ENCODE measurements at regions not wholly inside any gene's neighbourhood (a gene's known extent, or its start where the extent isn't known, plus 50 kb on each side); places are given as distances from the start of the nearest gene placed in this dataset.

DNA sequence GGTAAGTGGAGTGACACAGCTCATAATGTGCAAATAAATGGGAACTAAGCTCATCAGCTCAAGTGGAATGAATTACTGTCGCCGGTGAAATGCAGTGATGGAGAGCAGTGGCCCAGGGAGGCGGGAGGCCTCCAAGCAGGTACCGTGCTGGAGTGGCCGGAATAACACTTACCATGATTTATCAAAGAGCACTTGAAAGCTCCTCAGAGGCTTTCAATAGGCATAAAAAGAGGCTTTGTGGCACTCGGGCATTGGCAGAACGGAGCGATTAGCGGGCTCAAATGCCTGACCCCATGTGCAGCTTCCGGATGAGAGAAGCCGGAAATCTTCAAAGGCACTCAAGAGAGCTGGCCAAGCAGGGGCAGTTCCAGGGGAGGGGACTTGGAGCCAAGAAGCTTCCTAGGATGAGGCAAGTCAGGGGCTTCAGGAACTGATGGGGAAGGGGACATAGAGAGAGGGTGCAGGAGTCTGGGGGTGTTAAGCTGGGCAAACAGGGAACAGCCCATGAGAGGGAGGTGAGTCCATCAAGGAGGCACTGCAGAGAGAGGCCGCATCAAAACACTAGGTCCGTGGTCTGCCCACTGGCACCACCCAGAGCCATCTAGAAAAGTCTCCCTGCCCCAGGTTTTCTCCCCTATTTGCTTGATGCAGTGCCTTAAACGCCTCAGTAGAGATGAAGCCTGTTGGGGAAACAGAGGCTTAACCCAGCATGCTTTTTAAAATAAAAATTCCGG, 144.0 kb upstream of the IRX6 start:
- no peaks in the 10 kb centered on the region for H3K4me1 ChIP-seq (ENCODE audit: control insufficient read depth, insufficient read depth, low read length)
- no peak overlapping the region for H3K27ac ChIP-seq (ENCODE audit: low read length)
- H3K27me3 ChIP-seq (ENCODE audit: control insufficient read depth, insufficient read depth) = no peaks in the 10 kb centered on the region
- DNase-seq = no peak
- ATAC-seq = no peak
- no peak overlapping the region for H3K4me3 ChIP-seq (ENCODE audit: low read length)
- intact Hi-C loops (cut with DNase I) = no loop called here
- H3K9me3 ChIP-seq (ENCODE audit: control insufficient read depth, low read length) = no peaks in the 10 kb centered on the region
- 77% methylated on average over 15 of the region's 15 CpGs for WGBS

DNA sequence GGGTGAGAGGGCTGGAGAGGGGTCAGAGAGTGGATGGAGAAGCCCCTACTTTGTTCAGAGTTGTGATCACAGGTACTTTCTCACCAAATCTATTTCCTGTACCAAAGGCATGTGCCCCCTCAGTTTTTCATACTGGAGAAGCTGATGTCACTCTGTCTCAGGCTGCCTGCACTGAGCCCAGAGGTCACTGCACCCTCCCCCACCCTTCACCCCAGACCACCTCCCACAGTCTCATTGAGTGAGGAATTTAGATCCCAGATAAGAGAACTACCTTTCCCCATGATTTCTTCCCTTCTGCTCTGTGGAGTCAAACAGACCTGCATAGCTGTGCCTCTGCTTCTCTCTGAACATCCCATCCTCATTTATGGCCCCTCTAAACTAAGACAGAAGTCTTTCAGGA, 140.0 kb upstream of the IRX6 start:
- DNase-seq = no peak
- no peak for ATAC-seq
- Histone ChIP-seq H3K27me3 (ENCODE audit: control insufficient read depth, insufficient read depth) (peaks cover 3% of the 10 kb centered on the region), H3K9me3 (ENCODE audit: control insufficient read depth, low read length) (no peaks in the 10 kb centered on the region), H3K4me1 (ENCODE audit: control insufficient read depth, insufficient read depth, low read length) (no peaks in the 10 kb centered on the region), H3K27ac (ENCODE audit: low read length) (no peak overlapping the region), H3K4me3 (ENCODE audit: low read length) (no peak overlapping the region)
- intact Hi-C loops (cut with DNase I) = no loop called here

DNA sequence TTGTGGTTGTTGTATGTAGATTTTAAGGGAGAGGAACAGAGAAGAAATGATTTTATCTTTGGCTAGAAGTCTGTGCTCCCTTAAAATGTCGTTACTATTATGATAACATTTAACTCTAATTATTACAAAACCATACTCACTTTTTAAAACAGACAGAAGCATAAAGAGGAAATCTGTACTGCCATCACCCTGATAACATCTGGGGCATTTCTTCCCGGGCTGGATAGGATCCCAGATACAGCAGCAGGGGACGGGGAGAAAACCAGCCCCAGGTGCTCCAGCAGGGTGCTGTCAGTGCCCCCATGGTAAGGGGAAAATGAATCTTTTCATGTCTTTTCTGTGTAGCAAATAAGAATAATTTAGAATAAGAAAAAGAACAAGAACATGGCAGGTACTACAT, 139.4 kb upstream of the IRX6 start:
- no peaks in the 10 kb centered on the region for H3K4me1 ChIP-seq (ENCODE audit: control insufficient read depth, insufficient read depth, low read length)
- WGBS = 21% methylated on average over 3 of the region's 3 CpGs
- intact Hi-C loops (cut with DNase I) = no loop called here
- no peaks in the 10 kb centered on the region for H3K9me3 ChIP-seq (ENCODE audit: control insufficient read depth, low read length)
- peaks cover 3% of the 10 kb centered on the region for H3K27me3 ChIP-seq (ENCODE audit: control insufficient read depth, insufficient read depth)
- no peak overlapping the region for H3K4me3 ChIP-seq (ENCODE audit: low read length)
- ATAC-seq (no peak), DNase-seq (no peak)
- no peak overlapping the region for H3K27ac ChIP-seq (ENCODE audit: low read length)

DNA sequence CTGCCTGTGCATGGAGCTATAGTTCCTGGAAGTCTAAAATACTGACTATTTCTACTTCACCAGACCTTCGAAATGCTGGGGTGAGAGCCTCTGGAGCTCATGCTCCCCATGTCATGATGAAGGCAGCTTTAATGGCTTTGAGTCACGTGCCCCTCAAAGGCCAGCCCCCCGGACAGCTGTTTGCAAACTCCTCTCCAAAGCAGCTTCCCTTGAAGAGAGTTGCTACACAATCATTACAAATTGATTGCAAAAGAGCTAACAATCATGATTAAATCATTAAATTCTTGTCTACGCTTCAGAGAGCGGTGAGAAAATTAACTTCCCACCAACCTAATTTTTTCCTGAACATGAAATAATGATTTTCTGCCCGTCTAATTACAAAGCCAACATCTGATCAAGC, 134.8 kb upstream of the IRX6 start:
- intact Hi-C loops (cut with DNase I) = no loop called here
- DNase-seq (no peak), ATAC-seq (no peak)
- Histone ChIP-seq H3K4me1 (ENCODE audit: control insufficient read depth, insufficient read depth, low read length) (no peaks in the 10 kb centered on the region), H3K27ac (ENCODE audit: low read length) (no peak overlapping the region), H3K4me3 (ENCODE audit: low read length) (no peak overlapping the region), H3K27me3 (ENCODE audit: control insufficient read depth, insufficient read depth) (peaks cover 4% of the 10 kb centered on the region), H3K9me3 (ENCODE audit: control insufficient read depth, low read length) (no peaks in the 10 kb centered on the region)
- 54% methylated on average over 6 of the region's 6 CpGs for WGBS

DNA sequence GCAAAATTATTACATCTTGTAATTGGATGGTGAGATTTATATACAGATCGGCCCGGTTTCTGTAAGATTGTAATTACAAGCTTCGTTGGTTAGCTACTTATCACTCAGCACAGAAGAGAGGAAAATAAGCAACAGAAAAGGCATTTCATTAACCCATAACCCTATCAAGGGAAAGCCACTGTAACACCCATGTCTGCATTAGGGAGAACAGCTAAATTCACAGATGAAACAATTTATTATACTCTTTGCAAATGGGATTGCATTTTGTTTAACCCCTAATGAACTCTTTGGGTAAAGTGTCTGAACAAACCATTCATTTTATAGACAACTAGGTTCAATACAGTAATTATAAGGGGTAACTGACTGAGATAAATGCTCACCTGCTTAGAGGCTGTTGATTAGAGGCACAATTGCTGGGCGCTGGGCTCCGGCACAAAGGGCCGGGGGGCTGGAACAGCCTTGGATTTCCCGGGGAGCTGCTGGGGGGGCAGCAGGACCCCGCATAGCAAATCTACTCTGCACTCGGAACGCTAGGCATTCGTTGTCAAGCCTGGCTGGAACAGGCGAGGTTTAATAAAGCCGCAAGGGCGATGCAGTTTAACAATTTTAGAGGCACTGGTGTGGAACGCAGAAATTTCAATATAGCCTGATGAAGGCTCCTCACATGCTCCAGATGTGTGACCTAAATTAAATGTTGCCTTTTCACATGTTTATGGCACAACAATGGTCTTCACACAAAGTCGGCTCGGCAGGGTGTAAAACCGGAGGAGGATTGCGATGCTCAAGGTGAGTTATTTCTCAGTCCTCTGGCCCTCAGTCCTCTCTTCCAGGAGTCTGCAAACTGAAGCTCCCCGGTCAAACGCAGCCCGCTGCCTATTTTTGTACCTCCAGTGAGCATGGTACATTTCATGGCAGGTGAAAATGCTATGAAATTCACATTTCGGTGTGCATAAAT, 134.0 kb upstream of the IRX6 start:
- WGBS = 47% methylated on average over 23 of the region's 23 CpGs
- DNase-seq (no peak), ATAC-seq (no peak)
- Histone ChIP-seq H3K4me1 (ENCODE audit: control insufficient read depth, insufficient read depth, low read length) (no peaks in the 10 kb centered on the region), H3K27ac (ENCODE audit: low read length) (no peak overlapping the region), H3K27me3 (ENCODE audit: control insufficient read depth, insufficient read depth) (peaks cover 4% of the 10 kb centered on the region), H3K4me3 (ENCODE audit: low read length) (no peak overlapping the region), H3K9me3 (ENCODE audit: control insufficient read depth, low read length) (no peaks in the 10 kb centered on the region)
- intact Hi-C loops (cut with DNase I) = no loop called here

DNA sequence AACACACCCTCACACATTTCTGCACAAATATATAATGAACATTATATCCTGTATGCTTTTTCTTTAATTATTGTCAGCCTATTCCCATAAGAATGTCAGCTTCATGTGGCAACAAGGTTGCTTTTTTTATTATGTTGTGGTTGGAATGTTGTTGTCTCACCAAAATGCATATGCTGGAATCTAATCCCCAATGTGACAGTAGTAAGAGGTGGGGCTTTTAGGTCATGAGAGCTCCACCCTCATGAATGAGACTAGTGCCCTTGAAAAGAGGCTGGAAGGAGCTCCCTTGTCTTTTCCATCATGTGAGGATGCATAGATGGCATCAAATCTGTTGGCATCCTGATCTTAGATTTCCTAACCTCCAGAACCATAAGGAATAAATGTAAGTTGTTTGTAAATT, 131.3 kb upstream of the IRX6 start:
- H3K4me3 ChIP-seq (ENCODE audit: low read length) = no peak overlapping the region
- H3K9me3 ChIP-seq (ENCODE audit: control insufficient read depth, low read length) = no peaks in the 10 kb centered on the region
- intact Hi-C loops (cut with DNase I) = no loop called here
- DNase-seq = no peak
- no peaks in the 10 kb centered on the region for H3K4me1 ChIP-seq (ENCODE audit: control insufficient read depth, insufficient read depth, low read length)
- peaks cover 2% of the 10 kb centered on the region for H3K27me3 ChIP-seq (ENCODE audit: control insufficient read depth, insufficient read depth)
- no peak overlapping the region for H3K27ac ChIP-seq (ENCODE audit: low read length)
- ATAC-seq = no peak

DNA sequence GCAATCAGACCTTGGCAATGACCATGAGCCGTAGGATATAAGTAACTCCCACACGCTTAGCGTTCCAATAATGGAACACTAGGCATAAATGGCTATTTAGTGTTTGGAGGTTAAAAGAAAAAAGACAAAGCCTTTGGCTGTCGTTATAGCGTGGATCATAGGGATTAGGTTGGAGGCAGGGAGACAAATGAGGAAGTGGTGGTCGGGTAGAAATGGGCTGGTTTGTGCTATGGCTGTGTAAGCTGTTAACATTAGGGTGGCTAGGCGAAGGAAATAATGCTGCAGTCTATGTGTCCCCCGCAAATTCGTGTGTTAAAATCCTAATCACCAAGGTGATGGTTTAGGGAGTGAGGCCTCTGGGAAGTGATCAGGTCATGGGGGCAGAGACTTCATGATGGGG, 120.4 kb upstream of the IRX6 start:
- 76% methylated on average over 9 of the region's 9 CpGs for WGBS
- no peak for ATAC-seq
- no peak for DNase-seq
- no peaks in the 10 kb centered on the region for H3K27me3 ChIP-seq (ENCODE audit: control insufficient read depth, insufficient read depth)
- intact Hi-C loops (cut with DNase I) = no loop called here
- H3K4me1 ChIP-seq (ENCODE audit: control insufficient read depth, insufficient read depth, low read length) = no peaks in the 10 kb centered on the region
- no peaks in the 10 kb centered on the region for H3K9me3 ChIP-seq (ENCODE audit: control insufficient read depth, low read length)
- no peak overlapping the region for H3K27ac ChIP-seq (ENCODE audit: low read length)
- H3K4me3 ChIP-seq (ENCODE audit: low read length) = no peak overlapping the region

DNA sequence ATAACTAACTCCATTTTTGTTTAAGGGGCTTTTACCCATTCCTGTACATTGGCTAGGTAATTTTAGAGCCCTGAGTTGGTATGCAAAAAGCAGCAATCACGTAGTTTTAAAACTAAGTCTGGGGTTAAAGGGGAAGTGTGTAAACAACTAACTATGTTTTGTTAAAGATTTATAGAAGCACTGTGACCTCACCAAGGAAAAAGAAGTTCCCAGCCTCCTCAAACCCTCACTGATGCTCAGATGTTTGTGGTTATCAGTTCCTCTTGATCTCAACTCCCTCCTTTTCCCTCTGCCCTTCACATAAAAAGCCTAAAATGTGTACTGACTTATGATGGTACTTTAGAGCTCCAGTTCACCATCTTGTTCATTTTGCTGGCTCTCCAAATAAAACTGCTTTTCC, 119.9 kb upstream of the IRX6 start:
- H3K9me3 ChIP-seq (ENCODE audit: control insufficient read depth, low read length) = no peaks in the 10 kb centered on the region
- H3K4me3 ChIP-seq (ENCODE audit: low read length) = no peak overlapping the region
- no peak for DNase-seq
- no peaks in the 10 kb centered on the region for H3K4me1 ChIP-seq (ENCODE audit: control insufficient read depth, insufficient read depth, low read length)
- ATAC-seq = no peak
- H3K27me3 ChIP-seq (ENCODE audit: control insufficient read depth, insufficient read depth) = no peaks in the 10 kb centered on the region
- intact Hi-C loops (cut with DNase I) = no loop called here
- WGBS = 53% methylated on average over 1 of the region's 1 CpG
- H3K27ac ChIP-seq (ENCODE audit: low read length) = no peak overlapping the region

DNA sequence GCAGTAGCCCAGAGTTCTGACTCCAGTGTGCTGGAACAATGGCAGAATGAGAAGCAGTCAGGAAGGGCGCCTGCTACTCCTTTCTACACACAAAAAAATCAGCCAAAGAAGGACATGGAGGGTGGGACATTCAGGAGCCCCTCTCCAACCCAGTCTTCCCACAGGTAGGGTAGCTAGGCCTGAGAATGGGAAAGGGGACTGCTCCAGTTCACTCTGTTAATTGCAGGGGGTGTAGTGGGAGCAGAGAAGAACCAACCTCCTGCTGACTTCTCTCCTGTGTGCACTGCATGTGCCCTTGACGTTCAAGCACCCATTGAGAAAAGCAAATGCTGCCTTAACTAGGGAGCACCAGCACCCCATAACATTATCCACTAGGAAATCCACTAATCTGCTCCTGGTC, 119.1 kb upstream of the IRX6 start:
- no peaks in the 10 kb centered on the region for H3K27me3 ChIP-seq (ENCODE audit: control insufficient read depth, insufficient read depth)
- ATAC-seq (no peak), DNase-seq (no peak)
- no peaks in the 10 kb centered on the region for H3K9me3 ChIP-seq (ENCODE audit: control insufficient read depth, low read length)
- WGBS = 79% methylated on average over 2 of the region's 2 CpGs
- intact Hi-C loops (cut with DNase I) = no loop called here
- H3K4me3 ChIP-seq (ENCODE audit: low read length) = no peak overlapping the region
- no peaks in the 10 kb centered on the region for H3K4me1 ChIP-seq (ENCODE audit: control insufficient read depth, insufficient read depth, low read length)
- no peak overlapping the region for H3K27ac ChIP-seq (ENCODE audit: low read length)

DNA sequence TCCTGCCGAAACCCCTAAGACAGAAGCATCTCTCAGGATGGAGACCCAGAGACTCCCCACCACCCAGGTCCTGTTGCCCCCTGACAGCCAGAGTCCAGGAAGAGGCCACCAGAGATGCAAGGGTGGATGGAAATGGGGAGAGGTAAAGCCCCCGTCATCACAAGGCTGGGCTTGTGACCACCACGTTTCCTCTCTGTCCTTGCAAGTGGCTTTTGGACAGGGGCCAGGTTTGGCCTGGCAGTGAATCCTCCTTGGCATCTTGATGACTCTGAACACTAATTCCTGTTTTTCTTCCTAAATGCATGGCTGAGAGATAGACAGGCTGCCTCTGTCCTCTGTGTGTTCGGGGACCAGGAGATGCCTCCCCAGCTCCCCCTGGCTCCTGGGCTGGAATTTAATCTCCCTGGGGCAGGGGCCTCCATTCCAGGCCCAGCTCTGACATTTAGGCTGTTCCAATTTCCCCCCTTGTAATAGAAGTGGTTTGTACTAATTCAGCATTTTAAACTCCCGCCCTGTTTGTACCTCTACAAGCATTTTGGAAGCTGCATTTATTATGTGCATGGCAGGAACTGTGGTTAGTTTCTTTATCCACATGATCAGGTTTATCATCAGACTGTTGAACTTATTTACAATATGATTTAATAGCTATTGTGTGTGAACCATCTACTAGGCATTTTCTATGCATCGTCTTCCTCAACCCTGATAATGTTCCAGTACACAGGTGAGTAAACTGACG, 116.1 kb upstream of the IRX6 start:
- intact Hi-C loops (cut with DNase I) = no loop called here
- WGBS = 59% methylated on average over 7 of the region's 7 CpGs
- no peak overlapping the region for H3K27ac ChIP-seq (ENCODE audit: low read length)
- no peaks in the 10 kb centered on the region for H3K9me3 ChIP-seq (ENCODE audit: control insufficient read depth, low read length)
- H3K4me1 ChIP-seq (ENCODE audit: control insufficient read depth, insufficient read depth, low read length) = no peaks in the 10 kb centered on the region
- no peak overlapping the region for H3K4me3 ChIP-seq (ENCODE audit: low read length)
- H3K27me3 ChIP-seq (ENCODE audit: control insufficient read depth, insufficient read depth) = no peaks in the 10 kb centered on the region
- ATAC-seq (no peak), DNase-seq (no peak)

DNA sequence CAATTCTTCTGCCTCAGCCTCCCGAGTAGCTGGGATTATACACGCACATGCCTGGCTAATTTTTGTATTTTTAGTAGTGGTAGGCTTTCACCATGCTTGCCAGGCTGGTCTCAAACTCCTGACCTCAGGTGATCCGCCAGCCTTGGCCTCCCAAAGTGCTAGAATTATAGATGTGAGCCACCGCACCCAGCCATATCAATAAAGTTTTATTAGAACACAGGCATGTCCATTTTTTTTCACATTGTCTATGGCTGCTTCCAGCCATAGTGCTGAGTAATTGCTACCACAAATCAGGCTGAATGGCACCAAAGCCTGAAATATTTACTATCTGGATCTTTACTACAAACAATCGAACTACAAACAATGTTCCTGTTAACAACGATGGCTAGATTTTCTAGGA, 114.4 kb upstream of the IRX6 start:
- intact Hi-C loops (cut with DNase I) = no loop called here
- ATAC-seq (no peak), DNase-seq (no peak)
- H3K4me1 ChIP-seq (ENCODE audit: control insufficient read depth, insufficient read depth, low read length) = no peaks in the 10 kb centered on the region
- H3K27me3 ChIP-seq (ENCODE audit: control insufficient read depth, insufficient read depth) = no peaks in the 10 kb centered on the region
- 92% methylated on average over 6 of the region's 6 CpGs for WGBS
- no peak overlapping the region for H3K4me3 ChIP-seq (ENCODE audit: low read length)
- no peaks in the 10 kb centered on the region for H3K9me3 ChIP-seq (ENCODE audit: control insufficient read depth, low read length)
- H3K27ac ChIP-seq (ENCODE audit: low read length) = no peak overlapping the region
